ENCODE measurements at regions not wholly inside any gene's neighbourhood (a gene's known extent, or its start where the extent isn't known, plus 50 kb on each side); places are given as distances from the start of the nearest gene placed in this dataset.

DNA sequence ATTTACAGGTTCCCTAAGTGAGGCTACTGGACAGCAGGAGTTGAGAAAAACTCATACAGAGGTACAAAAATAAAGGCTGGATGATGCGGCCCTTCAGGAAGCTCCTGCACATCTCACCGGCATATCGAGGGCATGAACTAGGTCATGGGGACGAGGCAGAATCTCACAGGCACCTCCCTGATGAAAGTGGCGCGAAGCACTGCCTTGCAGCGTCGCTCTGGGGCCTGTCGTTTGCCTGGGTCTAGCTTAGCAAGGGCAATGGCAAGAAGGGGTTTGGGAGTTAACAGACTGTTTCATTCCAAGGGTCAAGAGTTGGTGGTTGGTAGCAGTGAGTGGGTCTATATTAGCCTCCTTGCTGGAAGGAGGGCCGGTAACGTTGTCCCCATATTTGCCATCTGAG is 103.5 kb upstream of the IRF2BP2 start:
- H3K4me3 ChIP-seq (ENCODE audit: low read depth, low read length), result no peak overlapping the region
- DNase-seq (ENCODE audit: low read depth), result no peak
- TF ChIP-seq, protein P1, sequence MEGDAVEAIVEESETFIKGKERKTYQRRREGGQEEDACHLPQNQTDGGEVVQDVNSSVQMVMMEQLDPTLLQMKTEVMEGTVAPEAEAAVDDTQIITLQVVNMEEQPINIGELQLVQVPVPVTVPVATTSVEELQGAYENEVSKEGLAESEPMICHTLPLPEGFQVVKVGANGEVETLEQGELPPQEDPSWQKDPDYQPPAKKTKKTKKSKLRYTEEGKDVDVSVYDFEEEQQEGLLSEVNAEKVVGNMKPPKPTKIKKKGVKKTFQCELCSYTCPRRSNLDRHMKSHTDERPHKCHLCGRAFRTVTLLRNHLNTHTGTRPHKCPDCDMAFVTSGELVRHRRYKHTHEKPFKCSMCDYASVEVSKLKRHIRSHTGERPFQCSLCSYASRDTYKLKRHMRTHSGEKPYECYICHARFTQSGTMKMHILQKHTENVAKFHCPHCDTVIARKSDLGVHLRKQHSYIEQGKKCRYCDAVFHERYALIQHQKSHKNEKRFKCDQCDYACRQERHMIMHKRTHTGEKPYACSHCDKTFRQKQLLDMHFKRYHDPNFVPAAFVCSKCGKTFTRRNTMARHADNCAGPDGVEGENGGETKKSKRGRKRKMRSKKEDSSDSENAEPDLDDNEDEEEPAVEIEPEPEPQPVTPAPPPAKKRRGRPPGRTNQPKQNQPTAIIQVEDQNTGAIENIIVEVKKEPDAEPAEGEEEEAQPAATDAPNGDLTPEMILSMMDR (IDR thresholded peaks at IDR 0.05; ENCODE audit: low read depth, low read length, missing control alignments), result no peak

DNA sequence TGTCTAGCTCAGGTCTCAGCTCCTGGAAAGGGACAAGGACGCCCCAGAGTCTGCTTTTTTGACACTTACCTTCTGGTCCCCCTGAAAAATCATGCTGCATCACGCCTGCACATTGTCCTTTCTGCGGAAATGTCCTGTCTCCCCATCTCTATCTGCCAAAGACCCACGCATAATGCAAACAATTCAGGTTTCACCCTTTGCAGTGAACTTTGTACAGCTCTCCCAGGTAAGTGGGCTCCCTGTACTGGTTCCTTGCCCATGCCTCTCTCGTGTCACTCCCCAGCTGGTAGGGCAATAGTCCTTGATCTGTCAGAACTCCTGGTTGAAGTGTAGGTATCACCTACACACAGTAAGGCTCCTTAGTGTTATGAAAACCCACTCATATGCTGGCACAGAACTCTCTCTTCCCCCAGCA is 102.9 kb upstream of the IRF2BP2 start:
- no peak overlapping the region for H3K4me3 ChIP-seq (ENCODE audit: low read depth, low read length)
- DNase-seq (ENCODE audit: low read depth), result no peak
- TF ChIP-seq, protein P1 (IDR thresholded peaks at IDR 0.05; ENCODE audit: low read depth, low read length, missing control alignments), result no peak

DNA sequence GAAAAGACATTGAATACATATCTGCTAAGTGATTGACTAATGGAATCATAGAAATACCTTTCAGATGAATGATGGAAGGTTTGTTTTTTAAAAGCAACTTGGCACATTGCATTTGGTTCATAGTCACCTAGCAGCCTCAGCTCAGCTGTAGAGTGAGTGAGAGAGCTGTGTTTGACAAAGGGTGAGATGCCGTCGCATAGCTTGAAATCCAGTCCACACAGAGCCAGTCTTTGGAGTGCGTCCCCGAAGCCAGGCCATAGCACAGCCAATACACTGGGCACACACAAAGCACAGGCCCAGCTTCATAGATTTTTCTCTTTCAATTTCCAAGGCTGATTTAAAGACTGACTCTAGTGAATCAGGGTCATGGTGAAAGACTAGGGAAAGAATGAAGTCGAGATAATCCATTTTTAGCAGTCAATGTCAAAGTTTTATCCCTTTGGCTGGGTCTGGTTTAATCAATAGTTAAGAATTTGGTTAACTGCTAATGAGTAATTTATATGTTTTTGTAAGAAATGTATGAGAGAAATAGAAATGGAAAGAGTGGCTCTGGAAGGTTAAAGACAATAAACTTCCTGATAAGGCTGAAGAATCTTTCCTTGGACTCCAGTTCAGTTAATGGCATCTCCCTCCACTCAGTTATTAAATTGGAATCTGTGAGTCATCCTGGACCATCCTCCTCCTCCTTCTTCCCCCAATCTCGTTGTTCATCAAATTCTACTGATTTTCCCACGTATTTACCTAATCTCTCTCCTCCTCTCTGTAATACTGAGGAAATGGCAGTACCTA is 101.2 kb upstream of the IRF2BP2 start:
- TF ChIP-seq, protein P1 (IDR thresholded peaks at IDR 0.05; ENCODE audit: low read depth, low read length, missing control alignments), result no peak
- no peak for DNase-seq (ENCODE audit: low read depth)
- H3K4me3 ChIP-seq (ENCODE audit: low read depth, low read length), result no peak overlapping the region

DNA sequence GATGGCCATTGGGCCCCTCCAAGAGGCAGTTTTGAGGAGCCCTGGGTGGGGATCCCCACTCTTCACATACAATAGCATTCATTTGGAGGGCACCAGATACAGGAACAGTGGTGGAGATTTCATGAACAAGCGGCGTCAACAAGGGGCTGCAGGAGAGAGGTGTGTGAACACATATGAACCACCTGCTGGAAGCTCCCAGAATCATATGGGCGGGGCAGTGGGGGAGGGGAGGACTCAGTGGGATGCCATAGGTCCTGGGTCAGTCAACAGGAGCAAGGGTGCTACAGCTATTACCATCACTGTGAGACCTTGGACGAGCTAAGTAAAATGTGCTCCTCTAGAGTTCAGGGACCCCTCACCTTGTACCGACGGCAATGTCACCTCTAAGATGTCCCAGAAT is 100.4 kb upstream of the IRF2BP2 start:
- TF ChIP-seq, protein P1 (IDR thresholded peaks at IDR 0.05; ENCODE audit: low read depth, low read length, missing control alignments), result no peak
- no peak for DNase-seq (ENCODE audit: low read depth)
- no peak overlapping the region for H3K4me3 ChIP-seq (ENCODE audit: low read depth, low read length)

DNA sequence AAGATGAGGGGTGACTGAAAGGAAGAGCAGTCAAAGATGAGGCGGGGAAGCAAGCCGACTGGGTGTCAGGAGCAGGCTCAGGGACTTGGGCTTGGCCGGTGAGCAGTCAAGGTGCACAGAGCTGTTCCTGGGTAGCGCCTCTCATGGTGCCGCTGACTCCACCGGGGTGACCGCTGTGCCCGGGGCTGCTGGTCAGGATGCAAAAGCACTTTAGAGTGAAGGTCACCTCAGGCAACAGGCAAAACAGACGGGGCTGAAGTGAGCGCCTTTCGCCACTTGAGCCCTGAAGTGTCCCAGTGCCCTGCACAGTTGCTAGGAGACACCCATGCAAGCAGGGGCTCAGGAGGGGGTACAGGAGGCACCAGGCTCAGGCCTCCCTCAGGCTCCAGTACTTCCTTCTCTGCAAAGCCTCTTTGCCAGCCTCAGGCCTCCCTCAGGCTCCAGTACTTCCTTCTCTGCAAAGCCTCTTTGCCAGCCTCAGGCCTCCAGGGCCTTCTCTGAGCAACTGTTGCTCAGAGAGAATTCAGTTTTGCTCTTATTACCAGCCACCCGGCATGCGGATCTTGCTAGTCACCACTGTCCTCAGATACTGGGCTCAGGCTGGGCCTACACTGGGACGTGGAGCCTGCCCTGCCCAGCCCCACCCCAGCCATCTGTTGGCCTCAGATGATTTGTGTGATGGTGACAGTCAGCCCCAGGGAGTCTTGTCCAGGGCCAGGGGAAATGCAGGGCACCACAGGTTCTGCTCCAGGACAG is 99.7 kb upstream of the IRF2BP2 start:
- DNase-seq (ENCODE audit: low read depth), result no peak
- TF ChIP-seq, protein P1 (IDR thresholded peaks at IDR 0.05; ENCODE audit: low read depth, low read length, missing control alignments), result no peak
- no peak overlapping the region for H3K4me3 ChIP-seq (ENCODE audit: low read depth, low read length)

DNA sequence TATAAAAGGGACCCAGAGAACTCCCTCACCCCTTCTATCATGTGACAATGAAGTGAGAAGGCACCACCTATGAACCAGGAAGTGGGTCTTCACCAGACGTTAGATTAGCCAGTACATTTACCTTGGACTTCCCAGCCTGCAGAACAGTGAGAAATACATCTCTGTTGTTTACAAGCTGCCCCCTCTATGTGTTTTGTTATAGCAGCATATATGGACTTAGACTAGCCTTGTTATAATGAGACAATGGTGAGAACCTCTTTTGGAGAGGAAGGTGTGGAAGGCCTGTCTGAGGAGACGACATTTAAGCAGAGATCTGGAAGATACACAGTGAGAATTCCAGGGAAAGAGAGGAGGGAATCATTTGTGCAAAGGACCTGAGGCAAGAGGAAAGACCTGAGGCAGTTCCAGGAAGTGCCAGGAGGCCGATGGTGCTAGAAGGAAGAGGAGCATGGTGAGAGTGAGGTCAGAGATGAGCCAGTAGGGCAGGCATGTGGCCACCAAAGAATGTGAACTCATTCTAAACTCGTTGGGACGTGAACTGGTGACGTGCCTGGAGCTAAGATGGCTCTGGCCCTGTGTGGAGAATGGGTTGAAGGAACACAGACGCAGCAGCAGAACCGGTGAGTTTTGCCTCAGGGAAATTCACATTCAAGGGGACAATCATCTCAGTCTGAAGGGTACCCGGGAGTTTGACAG is 98.9 kb upstream of the IRF2BP2 start:
- DNase-seq (ENCODE audit: low read depth), result no peak
- TF ChIP-seq, protein P1 (IDR thresholded peaks at IDR 0.05; ENCODE audit: low read depth, low read length, missing control alignments), result no peak
- H3K4me3 ChIP-seq (ENCODE audit: low read depth, low read length), result no peak overlapping the region

Measured in GM12864 (cell line).